Transverse colon (tissue), 4 donors: ENCODE measurements at regions not wholly inside any gene's neighbourhood (a gene's known extent, or its start where the extent isn't known, plus 50 kb on each side); places are given as distances from the start of the nearest gene placed in this dataset.

ENCODE experiments used
- EP300 ChIP-seq: sonication (generic); formaldehyde crosslinking; IDR thresholded peaks from one replicate; pipeline ENCODE4 v1.6.1; 2017; ENCODE audit warnings: antibody characterized with exemption, low read depth
- POLR2A ChIP-seq: fragments of 450-650 bp; IDR thresholded peaks from one replicate; pipeline ENCODE4 v1.6.1; 2016; ENCODE audit warnings: antibody characterized with exemption, mild to moderate bottlenecking, moderate library complexity
- POLR2AphosphoS5 ChIP-seq, 3 donors: sonication (generic); formaldehyde crosslinking; IDR thresholded peaks; one replicate each; pipeline ENCODE4 v1.6.1; 2016; ENCODE audit warnings: antibody characterized with exemption in 3 of 3
- TF ChIP-seq, protein P1 (sequence below), 5 experiments: fragments of 200-600 bp in 3 of 5; fragments of 450-650 bp in 2 of 5; sonication (generic) in 3 of 5; IDR thresholded peaks; 1 replicate in 2 of 5; 2 replicates in 3 of 5; pipeline ENCODE4 v1.5.1; 2016 to 2017; ENCODE audit warnings: antibody characterized with exemption in 5 of 5, inconsistent platforms in 3 of 5, mild to moderate bottlenecking in 2 of 5, moderate library complexity in 1 of 5

DNA sequence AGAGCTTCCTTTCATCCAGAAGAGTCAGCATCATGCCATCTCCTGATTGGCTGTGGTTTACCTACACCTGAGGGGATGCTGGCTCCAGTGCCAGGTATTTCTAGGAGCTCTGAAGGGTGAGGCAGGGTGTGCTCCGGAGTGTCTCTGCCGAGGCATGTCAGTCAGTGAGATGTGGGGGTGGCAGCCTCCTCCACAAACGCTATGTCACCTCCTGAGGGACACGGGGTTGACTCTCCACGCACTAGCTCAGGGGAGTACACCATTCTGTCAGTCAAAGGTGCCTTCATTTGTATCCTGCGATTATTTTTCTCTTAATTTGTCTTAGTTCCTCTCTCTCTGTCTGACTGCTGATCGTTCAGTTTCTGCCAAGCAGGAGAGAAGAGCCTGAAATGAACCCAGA lies 604.5 kb downstream of the VRK1 start:
- TF ChIP-seq, protein P1, sequence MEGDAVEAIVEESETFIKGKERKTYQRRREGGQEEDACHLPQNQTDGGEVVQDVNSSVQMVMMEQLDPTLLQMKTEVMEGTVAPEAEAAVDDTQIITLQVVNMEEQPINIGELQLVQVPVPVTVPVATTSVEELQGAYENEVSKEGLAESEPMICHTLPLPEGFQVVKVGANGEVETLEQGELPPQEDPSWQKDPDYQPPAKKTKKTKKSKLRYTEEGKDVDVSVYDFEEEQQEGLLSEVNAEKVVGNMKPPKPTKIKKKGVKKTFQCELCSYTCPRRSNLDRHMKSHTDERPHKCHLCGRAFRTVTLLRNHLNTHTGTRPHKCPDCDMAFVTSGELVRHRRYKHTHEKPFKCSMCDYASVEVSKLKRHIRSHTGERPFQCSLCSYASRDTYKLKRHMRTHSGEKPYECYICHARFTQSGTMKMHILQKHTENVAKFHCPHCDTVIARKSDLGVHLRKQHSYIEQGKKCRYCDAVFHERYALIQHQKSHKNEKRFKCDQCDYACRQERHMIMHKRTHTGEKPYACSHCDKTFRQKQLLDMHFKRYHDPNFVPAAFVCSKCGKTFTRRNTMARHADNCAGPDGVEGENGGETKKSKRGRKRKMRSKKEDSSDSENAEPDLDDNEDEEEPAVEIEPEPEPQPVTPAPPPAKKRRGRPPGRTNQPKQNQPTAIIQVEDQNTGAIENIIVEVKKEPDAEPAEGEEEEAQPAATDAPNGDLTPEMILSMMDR (IDR thresholded peaks at IDR 0.05) = no peak
- TF ChIP-seq EP300 (no peak), POLR2AphosphoS5 (IDR thresholded peaks at IDR 0.05) (no peak), POLR2A (no peak)
